HG02623 (cell line): ENCODE measurements at regions not wholly inside any gene's neighbourhood (a gene's known extent, or its start where the extent isn't known, plus 50 kb on each side); places are given as distances from the start of the nearest gene placed in this dataset.
"Not testable (repeated sequence)": the region's sequence is repeated elsewhere in the genome, so short reads cannot be mapped to it uniquely, and the experiment has no call there.

ENCODE experiments used
- ATAC-seq: cut with Tn5 transposase; IDR thresholded peaks from one replicate; pipeline ENCODE4 v1.9.1; 2021; ENCODE audit warnings: moderate library complexity; ENCODE audit not compliant: unreplicated experiment

DNA sequence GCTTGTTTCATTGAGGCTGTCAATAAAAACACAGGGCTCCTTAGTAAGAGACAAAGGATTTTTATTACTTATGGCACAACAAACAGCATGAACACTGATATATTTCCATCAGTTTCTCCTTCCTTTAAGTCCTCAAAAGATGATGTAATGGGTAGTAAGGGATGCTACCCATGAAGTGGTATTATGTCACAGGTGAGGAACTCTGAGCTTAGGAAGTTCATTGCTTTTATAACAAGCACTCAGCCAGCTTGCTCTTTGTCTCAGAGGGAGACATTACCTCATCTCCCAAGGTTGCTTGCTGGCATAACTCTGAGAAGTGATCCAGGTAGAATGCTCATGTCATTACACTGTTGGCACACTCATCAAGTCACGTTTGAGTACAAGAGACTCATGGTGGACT, 287.0 kb upstream of the OR4E1 start:
- ATAC-seq: no peak

DNA sequence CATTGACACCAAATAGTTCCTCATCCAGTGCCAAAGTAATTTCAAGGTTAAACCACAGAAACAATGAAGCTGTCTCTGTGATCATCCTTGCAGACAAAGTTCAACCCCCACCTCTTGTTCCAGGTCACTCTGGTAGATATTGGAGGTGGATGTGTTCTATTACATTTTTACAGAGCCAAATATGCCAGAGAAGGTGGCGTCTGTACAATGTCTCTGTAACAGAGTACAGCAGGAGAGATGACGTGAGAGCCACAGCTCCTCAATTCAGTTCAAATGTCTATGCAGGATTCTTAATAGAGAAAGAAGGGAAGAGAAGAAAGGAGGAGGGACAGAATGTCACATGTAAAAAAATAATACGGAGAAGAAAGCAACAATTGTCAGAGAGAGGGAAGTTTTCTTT, 268.3 kb upstream of the OR4E1 start:
- no peak for ATAC-seq

DNA sequence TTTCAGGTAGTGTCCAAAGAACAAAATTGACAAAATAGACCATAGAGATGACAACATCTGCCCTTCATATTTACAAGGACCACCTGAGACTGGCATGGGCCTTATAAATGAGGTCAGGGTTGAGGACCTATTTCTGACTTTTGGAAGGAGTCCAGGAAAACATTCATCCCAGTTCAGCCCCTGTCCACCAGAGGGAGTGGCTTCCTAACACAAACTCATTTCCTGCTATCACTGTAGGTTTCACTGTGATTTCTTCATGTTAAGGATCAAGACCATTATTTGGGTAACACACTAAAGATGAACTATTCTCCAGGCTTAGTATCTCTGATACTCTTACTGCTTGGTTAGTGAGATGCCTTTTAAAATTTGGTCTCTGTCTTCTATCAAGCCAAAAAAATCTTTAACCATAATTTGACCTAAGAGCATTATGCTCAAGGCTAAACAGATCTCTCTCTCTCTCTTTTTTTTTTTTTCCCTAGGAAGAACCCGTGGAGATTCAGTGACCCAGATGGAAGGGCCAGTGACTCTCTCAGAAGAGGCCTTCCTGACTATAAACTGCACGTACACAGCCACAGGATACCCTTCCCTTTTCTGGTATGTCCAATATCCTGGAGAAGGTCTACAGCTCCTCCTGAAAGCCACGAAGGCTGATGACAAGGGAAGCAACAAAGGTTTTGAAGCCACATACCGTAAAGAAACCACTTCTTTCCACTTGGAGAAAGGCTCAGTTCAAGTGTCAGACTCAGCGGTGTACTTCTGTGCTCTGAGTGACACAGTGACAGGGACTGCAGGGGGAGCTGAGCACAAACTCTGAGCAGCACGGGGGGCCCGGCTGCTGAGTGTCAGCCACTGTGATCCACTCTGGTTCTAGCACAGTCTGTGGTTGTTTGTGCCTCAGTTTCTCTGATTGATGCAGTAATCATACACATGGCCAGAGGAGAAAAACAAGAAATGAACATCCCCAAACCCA, 267.6 kb upstream of the OR4E1 start:
- ATAC-seq: no peak

DNA sequence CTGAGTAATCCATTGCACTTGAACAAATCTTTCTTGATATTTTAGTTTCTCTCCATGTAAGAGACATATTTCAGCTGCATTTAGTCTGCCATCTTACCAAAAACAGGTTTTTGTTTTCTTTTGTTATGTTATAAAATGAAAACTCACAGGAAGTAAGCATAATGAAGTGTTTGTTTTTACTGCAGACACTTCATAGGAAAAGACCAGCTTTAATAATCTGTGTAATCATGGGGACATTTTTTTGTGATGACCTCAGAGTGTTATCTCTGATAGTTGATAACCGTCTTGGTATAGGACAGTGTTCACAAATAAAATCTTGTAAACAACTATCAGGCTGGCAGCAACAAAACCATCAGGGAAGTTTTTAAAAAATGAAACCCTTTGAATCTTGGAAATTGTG, 266.2 kb upstream of the OR4E1 start:
- no peak for ATAC-seq

DNA sequence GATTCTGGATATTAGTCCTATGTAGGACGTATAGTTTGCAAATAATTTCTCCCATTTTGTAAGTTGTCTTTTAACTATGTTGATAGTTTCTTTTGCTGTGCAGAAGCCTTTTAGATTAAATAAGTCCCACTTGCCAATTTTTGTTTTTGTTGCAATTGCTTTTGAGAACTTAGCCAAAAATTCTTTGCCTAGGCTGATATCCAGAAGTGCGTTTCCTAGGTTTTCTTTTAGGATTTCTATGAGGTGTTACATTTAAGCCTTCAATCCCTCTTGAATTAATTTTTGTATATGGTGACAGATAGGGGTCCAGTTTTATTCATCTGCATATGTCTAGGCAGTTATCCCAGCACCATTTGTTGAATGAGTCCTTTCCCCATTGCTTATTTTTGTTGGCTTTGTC, 264.4 kb upstream of the OR4E1 start:
- no peak for ATAC-seq

DNA sequence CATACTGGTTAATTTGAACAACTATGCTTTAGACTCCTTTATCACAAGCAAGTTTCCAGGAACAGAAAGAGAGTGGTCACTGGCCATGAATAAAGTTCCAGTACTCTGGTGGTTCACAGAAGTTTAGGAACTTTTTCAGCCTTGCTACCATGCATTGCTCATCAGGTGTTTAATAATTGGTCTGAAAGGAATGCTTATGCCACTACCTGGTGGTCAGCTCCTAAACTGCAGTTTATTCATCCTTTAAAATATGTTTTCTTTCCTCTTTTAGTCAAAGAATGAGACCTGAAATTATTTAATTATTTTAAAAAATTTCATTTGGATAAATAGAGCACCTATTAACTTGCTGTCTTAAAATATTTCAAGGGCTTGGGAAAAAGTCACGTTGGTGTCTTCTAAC, 260.1 kb upstream of the OR4E1 start:
- ATAC-seq: no peak

DNA sequence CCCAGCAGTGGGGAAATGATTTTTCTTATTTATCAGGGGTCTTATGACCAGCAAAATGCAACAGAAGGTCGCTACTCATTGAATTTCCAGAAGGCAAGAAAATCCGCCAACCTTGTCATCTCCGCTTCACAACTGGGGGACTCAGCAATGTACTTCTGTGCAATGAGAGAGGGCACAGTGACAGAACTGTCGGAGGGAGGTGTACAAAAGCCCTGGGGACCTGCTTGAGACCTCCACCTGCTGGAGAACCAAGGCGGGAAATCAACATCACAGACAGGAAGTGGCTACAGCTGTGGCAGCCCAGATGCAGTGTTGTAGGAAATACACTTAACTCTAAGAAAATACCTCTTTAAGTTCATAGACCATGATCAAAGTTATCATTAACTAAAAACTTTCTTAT, 250.9 kb upstream of the OR4E1 start:
- ATAC-seq: peak; percentile 88

DNA sequence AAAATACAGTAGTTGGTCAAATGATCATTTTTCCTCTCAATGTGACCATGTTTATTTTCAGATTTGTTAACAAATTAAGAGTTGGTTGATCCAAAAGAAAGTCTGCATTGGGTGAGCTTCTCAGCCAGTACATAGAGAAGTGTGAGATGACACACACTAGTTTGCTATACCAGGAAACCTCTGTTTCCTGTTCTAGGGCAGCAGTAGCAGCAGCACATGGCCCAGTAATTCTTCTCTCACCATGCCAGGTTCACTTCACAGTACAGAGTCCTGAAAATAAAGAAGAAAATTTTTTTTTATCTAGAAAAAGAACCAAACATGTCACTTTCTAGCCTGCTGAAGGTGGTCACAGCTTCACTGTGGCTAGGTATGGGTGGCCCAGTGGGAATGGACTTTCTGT, 250.2 kb upstream of the OR4E1 start:
- peak; percentile 64 for ATAC-seq

DNA sequence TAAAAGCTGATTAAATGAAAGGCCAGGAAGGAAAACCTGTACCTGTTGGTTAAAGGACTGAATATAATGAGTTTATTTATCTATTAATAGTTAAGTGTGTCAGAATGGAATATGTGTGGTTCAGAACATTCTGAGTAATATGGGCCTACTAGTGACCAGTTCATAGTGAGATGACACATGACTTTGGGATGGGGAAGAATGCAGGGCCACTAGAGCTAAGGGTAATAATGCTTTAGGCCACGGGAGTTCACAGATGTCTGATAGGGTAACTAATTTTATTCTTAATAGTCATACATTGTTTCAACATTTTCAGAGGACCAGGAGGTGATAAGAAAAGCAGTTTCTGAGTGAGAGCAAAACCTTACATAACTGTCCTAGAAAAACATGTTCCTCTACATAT, 247.8 kb upstream of the OR4E1 start:
- no peak for ATAC-seq

DNA sequence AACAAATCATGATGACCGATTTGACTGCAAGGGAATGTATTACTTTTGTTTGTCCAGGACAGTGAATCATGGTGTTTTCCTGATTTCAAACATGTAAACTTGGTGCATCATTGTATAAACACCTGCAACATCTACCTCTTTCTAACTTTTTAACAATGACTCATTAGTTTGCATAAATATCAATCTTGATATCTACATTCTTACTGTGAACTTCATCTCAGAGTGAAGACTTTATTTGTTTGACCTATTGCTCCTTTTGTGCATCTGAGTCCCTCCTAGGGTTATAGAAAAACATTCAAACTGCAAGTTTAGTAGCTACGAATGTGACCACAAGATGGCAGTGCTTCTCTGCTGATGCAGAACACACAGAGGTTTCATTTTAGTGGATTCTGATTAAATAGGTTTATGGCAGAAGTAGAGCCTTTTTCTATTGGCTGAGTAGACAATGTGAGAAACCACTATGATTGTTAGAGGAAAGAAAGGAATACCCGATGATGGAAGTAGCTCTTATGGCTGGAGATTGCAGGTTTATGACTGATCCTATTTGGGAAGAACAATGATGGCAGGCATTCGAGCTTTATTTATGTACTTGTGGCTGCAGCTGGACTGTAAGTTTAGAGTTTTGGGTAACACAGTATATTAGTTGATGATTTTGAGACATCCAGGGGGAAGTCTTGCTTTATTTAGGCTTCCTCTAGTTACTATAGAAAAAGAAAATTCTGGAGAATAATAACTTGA, 244.2 kb upstream of the OR4E1 start:
- ATAC-seq: peak; percentile 60

DNA sequence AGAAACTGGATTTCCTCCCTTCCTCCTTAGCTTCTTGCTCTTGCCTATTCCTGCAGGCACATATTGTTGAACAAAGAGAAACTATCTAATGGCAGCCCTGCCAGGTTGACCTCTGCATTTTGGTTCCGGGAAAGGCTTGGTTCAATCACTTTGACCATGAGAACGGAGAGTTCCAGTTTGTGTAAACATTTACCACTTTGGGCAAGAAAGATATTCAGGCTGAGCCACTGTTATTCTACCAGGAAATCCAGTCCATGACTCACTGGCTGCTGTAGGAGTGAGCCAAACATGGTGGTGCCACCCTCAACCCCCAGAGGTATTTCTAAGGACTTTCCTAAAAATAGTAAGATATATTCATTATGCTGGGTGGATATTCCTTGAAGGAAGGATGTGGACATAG, 242.2 kb upstream of the OR4E1 start:
- ATAC-seq: no peak

DNA sequence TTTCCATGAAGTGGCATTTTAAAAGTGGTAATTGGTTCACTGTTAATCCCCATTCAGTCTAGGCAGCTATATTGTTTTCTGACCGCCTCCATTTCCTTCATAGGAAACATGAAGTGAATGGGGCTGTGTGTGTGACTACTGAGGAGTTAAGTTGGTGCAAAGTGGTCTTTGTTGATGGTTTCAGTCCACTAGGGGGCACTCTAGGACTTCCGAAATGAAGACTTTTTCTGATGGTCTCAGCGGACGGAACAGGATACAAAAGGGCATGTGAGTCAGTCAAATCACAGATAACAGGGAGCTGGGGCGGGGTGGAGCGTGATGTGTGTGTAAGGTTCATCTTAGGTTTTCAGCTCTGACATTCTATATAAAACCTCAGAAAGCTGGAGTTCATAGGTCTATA, 240.1 kb upstream of the OR4E1 start:
- peak; percentile 52 for ATAC-seq

DNA sequence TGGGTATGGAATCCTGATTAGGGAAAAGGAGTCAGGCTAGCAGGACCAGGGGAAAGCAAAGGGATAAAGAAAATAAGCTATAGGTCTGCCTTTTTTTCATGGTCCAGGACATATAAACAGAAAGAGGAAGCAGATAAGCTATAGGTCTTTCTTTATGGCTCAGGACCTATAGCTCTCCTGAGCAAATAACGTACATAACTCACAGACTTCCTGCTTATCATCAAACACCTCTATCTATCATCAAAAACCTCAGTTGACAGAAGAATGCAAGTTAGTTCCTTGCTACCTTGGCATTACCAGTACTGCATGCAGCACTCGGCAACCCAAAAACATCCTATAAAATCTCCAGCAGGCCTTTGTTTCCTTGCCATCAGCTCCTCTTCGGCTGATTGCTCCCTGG, 238.7 kb upstream of the OR4E1 start:
- ATAC-seq: no peak

DNA sequence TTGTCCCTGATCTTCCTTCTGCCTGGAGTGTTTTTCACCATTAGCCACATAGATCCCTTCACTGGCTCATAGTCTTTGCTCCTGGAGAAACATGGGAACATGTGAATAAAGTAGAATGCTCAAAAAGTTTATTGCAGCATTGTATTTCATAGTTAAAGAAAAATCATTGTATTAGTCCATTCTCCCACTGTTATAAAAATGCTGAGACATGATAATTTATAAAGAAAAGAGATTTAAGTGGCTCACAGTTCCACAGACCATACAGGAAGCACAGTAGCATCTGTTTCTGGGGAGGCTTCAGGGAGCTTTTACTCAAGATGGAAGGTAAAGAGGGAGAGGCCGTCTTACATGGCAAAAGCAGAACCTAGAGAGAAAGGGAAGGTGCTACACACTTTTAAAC, 238.3 kb upstream of the OR4E1 start:
- ATAC-seq: no peak

DNA sequence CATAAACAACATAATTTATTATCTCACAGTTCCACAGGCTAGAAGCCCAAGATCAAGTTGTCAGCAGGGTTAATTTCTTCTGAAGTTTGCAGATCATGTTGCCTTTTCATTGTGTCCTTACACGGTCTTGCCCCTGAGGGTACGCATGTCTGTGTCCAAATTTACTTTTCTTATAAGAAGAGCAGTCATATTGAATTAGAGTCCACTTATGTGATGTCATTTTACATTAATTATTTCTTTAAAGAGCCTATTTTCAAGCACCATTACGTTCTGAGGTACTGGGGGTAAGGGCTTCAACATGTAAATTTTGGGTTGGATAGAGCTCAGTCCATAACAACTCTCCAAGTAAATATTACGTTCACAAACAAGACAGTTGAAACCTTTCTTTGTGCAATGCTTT, 236.6 kb upstream of the OR4E1 start:
- no peak for ATAC-seq

DNA sequence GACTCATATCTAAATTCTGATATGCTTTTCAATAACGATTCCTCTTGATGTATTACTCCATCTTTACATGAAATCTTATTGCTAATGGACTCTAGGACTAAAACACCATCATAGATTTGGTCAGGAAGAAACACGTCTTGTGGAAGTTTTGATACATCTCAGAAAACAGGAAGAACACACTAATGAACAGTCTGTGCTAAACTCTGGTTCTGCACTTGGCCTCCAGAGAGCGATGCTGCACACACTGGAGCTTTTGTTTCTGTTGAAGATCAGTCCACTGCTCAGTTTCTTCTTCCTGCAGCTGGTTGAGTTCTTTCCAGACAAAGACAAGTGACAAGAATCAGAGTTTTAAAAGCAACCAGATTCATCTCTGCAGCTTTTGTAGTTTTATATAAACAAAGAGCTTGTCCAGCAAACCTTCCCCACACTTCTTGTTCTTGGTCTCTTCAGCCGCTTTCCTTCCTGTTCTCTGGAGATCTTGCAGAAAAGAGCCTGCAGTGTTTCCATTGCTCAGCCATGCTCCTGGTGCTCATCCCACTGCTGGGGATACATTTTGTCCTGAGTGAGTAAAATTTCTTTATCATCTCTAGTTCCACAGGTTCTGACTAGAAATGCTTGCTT, 229.1 kb upstream of the OR4E1 start:
- ATAC-seq: no peak

DNA sequence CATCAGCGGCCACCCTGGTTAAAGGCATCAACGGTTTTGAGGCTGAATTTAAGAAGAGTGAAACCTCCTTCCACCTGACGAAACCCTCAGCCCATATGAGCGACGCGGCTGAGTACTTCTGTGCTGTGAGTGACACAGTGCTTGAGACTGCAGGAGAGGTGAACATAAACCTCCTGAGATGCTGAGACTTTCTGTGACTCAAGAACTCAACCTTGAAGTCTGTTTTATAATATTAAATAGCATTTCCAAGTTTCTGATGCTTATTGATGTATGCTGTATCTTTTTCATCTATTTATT, 221.2 kb upstream of the OR4E1 start:
- not testable (repeated sequence) for ATAC-seq

DNA sequence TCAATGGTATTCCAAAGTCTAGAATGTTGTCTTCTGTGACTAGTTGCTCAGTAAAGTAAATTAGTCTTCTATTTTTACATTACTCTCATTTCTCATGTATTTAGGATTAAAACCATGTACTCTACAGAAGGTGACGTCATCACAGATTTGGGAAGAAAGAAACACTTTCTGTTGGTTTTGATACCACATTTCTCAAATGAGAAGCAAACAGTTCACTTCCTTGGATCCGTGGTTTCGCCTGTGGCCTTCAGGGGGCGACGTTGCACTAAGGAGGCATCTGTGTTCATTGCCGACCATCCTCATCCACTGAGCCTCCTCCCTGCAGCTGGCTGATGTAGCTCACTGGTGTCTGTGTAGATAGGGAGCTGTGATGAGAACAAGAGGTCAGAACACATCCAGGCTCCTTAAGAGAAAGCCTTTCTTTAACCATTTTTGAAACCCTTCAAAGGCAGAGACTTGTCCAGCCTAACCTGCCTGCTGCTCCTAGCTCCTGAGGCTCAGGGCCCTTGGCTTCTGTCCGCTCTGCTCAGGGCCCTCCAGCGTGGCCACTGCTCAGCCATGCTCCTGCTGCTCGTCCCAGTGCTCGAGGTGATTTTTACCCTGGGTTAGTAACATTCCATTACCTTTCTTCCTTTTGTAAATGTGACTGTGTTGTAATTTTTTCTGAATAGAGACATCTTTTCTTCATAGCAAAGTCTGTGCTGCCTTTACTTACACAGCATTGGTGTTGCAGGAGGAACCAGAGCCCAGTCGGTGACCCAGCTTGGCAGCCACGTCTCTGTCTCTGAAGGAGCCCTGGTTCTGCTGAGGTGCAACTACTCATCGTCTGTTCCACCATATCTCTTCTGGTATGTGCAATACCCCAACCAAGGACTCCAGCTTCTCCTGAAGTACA, 220.6 kb upstream of the OR4E1 start:
- ATAC-seq: no peak

DNA sequence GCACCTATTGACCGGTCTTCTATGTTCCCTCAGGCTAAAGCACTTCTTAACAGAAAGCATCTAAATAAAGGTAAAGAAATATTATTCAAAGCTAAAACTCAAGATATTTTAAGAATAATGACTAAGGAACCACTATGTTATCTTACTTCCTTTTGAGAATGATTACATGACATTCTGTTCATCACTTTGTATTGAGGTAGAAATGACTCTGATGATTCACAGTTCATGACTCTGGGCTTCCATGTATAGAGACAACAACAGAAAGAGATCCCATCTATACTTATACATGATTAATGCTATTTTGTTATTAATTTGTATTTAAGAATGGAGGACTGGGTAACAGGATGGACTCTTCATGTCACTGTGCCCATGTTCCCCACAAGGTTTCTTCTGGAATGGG, 218.3 kb upstream of the OR4E1 start:
- ATAC-seq: no peak

DNA sequence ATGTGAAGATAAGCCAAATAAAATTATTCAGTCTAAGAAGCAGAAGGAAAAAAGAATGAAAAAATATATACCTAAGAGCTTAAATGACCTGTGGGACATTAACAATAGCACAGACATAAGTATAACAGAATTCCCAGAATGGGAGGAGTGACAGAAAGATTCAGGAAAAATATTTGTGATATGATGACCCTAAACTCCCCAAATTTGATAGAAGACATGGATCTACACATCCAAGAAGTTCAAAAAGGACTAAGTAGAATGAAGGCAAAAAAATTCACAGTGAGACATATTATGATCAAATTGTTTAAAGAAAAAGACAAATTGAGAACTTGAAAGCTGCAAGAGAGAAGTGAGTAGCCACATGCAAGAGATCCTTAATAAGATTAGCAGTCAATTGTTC, 211.4 kb upstream of the OR4E1 start:
- ATAC-seq: no peak

DNA sequence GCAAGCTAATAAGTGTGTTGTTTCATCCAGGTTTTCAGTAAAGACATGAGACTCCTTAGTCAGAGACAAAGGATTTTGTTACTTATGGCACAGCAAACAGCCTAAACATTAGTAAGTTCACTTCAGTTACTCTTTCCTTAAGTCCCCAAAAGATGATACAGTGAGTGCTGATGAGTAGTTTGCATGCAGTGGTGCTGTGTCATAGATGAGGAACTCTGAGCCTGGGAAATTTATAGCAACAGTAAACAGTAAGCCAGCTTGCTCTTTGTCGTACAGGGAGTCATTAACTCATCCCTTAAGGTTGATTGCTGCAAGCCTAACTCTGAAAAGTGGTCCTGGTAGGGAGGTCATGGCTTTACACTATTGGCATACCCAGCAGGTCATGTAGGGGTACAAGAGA, 208.6 kb upstream of the OR4E1 start:
- no peak for ATAC-seq
